Activated CD4-positive, alpha-beta T cell treated with anti-CD3 and anti-CD28 coated beads for 36 hours (primary cell): ENCODE measurements at regions not wholly inside any gene's neighbourhood (a gene's known extent, or its start where the extent isn't known, plus 50 kb on each side); places are given as distances from the start of the nearest gene placed in this dataset.
"Not testable (repeated sequence)": the region's sequence is repeated elsewhere in the genome, so short reads cannot be mapped to it uniquely, and the experiment has no call there.

Experiments used
- ATAC-seq: fragments of 200-7000 bp; cut with Tn5 transposase; one replicate; pipeline ENCODE4 v1.10.0; 2021; ENCODE audit warnings: mild to moderate bottlenecking, moderate library complexity
- CTCF ChIA-PET: fragments of 350-600 bp; sonication (Branson Sonifier 250); formaldehyde crosslinking; loops from one replicate; lab custom pipeline; 2021; ENCODE audit warnings: antibody characterized with exemption; lab: Charles Lee
- POLR2A ChIA-PET: fragments of 350-600 bp; sonication (Branson Sonifier 250); formaldehyde crosslinking; loops from one replicate; lab custom pipeline; 2021; ENCODE audit warnings: antibody characterized with exemption, inconsistent platforms; lab: Charles Lee
- DNase-seq: peaks from one replicate; pipeline ENCODE4 v3.0.0-alpha.2; 2020
- H3K27ac Mint-ChIP-seq: one replicate; pipeline ENCODE4 v1.8.0; 2021; ENCODE audit warnings: mixed read lengths
- H3K27me3 Mint-ChIP-seq: one replicate; pipeline ENCODE4 v1.8.0; 2021; ENCODE audit warnings: mixed read lengths
- H3K36me3 Mint-ChIP-seq: one replicate; pipeline ENCODE4 v1.8.0; 2021; ENCODE audit warnings: low read depth, mixed read lengths
- H3K4me1 Mint-ChIP-seq: one replicate; pipeline ENCODE4 v1.8.0; 2021; ENCODE audit warnings: mixed read lengths
- H3K4me3 Mint-ChIP-seq: one replicate; pipeline ENCODE4 v1.8.0; 2021; ENCODE audit warnings: mild to moderate bottlenecking, moderate library complexity, mixed read lengths
- H3K9me3 Mint-ChIP-seq: one replicate; pipeline ENCODE4 v1.8.0; 2021; ENCODE audit warnings: low read depth, mixed read lengths
- intact Hi-C, 2 experiments: fragments of 100-400 bp; cut with DNase I in 1 of 2; cut with micrococcal nuclease in 1 of 2; formaldehyde crosslinking; loops; one replicate each; pipeline versions ENCODE4 v1.14.2 to v1.15.1; 2022 to 2024; cut with DNase I, micrococcal nuclease

DNA sequence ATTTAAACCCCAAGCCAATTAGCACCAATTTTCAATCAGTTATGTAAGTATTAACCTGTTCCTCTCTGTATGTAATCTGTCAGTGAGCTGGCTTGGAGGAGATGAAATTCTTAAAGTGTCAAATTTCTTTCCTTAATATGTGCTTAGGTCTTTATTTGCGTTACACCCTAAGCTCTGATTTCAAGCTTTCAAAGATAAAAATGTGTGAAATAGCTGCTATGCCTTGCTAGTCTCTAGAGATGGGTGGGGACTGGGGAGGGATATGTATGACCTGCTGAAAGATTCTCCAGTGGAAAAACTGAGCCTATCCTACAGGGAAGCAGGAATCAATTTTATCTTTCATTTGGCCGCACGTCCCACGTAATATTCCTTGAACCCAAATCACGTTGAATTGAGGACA lies 264.5 kb downstream of the RND3 start:
- DNase-seq = no peak
- H3K36me3 Mint-ChIP-seq = no peaks in the 10 kb centered on the region
- H3K27me3 Mint-ChIP-seq = no peaks in the 10 kb centered on the region
- intact Hi-C loops = no loop called here
- ChIA-PET POLR2A (no interaction called here), CTCF (no interaction called here)
- no peak overlapping the region for H3K4me3 Mint-ChIP-seq
- ATAC-seq = no peak
- no peak overlapping the region for H3K27ac Mint-ChIP-seq
- no peaks in the 10 kb centered on the region for H3K4me1 Mint-ChIP-seq
- peaks cover 2% of the 10 kb centered on the region for H3K9me3 Mint-ChIP-seq

DNA sequence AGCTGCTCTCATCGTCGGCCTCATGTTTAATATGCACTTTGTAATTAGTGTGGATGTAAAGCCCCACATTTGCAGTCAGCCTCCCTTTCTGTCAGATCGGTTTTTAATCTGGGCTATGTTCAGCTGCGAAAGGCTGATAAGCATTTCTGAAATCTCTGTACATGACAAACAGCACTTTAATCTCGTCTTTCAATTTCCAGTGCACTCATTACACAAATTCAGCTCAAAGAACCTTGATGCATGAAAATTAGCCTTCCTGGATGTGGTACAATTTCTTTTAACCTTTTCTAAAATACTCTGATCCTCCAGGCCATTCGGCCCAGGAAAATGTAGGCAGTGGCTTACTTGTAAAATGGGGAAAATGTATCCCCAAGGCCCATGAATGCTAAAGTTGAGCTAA lies 265.1 kb downstream of the RND3 start:
- no peaks in the 10 kb centered on the region for H3K4me1 Mint-ChIP-seq
- H3K36me3 Mint-ChIP-seq = no peaks in the 10 kb centered on the region
- no peak for DNase-seq
- H3K9me3 Mint-ChIP-seq = peaks cover 2% of the 10 kb centered on the region
- no peak overlapping the region for H3K4me3 Mint-ChIP-seq
- intact Hi-C loops = no loop called here
- H3K27ac Mint-ChIP-seq = no peak overlapping the region
- ChIA-PET POLR2A (no interaction called here), CTCF (no interaction called here)
- no peak for ATAC-seq
- no peaks in the 10 kb centered on the region for H3K27me3 Mint-ChIP-seq

DNA sequence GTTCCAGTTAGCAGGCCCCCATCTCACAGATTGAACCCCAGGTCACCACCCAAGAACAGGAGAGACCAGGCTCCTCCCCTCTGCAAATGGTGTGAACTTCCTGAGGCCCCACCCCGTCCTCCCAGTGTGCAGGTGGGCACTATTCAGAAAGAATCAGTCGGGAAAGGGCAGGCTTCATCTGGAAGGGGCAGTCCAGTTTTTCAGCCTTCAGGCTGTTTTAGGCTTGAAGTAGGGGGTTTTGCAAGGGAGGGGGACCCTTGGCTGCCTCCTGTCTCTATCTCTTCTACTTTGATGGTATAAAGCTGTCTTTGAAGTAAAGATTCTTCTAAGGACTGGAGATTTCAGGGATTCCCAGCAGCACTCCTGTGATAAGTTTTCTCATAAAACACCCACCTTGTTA lies 267.6 kb downstream of the RND3 start:
- intact Hi-C loops = no loop called here
- POLR2A ChIA-PET = no interaction called here
- Mint-ChIP-seq H3K27me3 (no peaks in the 10 kb centered on the region), H3K4me3 (no peak overlapping the region), H3K27ac (no peak overlapping the region), H3K36me3 (no peaks in the 10 kb centered on the region), H3K9me3 (peaks cover 2% of the 10 kb centered on the region), H3K4me1 (no peaks in the 10 kb centered on the region)
- ATAC-seq (no peak), DNase-seq (no peak)
- CTCF ChIA-PET = no interaction called here

DNA sequence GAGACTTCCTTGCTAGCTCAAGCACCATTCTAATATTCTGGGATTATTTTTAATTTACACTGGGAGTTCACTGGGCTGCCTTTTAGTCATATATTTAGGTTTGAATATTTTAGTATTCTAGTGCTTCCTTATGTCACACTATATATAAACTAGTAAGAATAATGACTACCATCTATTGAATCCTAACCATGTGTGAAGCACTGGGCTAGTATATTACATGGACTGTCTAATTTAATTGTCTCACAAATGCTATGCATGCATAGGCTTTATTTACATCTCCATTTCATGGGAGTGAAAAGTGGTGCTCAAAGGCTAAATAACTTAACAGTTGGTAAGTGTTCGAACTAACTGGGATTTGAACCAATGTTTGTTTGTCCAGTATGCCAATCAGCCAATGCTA lies 272.4 kb downstream of the RND3 start:
- Mint-ChIP-seq H3K4me1 (no peaks in the 10 kb centered on the region), H3K9me3 (no peaks in the 10 kb centered on the region), H3K4me3 (no peak overlapping the region), H3K36me3 (no peaks in the 10 kb centered on the region), H3K27me3 (no peaks in the 10 kb centered on the region), H3K27ac (no peak overlapping the region)
- CTCF ChIA-PET = no interaction called here
- ATAC-seq = no peak
- intact Hi-C loops = no loop called here
- DNase-seq = no peak
- POLR2A ChIA-PET = no interaction called here

DNA sequence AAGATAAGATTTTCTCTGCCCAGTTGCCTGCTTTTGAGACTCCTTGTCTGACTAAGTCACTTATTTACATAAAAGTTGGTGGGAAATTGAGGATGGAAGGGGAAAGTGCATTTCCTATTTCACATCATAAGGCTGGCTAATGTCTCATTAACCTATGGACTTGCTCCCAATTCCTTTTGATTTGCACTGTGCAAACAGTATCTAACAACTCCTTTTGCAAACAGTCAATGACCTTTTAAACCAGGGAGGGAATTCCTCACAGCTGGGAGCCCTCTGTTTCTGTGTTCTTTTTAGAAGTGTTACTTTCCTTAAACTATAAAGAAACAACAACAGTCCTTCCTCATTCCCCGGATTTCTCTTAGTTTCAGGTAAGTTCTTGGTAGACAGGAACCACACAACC lies 272.8 kb downstream of the RND3 start:
- CTCF ChIA-PET = interaction anchor here (1.0 kb wide), 1 partner anchor 264 kb away, joined by 3 read pairs; no protein-coding TSS in a partner anchor
- DNase-seq (no peak), ATAC-seq (no peak)
- intact Hi-C loops = no loop called here
- H3K36me3 Mint-ChIP-seq = no peaks in the 10 kb centered on the region
- H3K4me3 Mint-ChIP-seq = no peak overlapping the region
- POLR2A ChIA-PET = no interaction called here
- no peaks in the 10 kb centered on the region for H3K9me3 Mint-ChIP-seq
- no peaks in the 10 kb centered on the region for H3K4me1 Mint-ChIP-seq
- H3K27me3 Mint-ChIP-seq = no peaks in the 10 kb centered on the region
- no peak overlapping the region for H3K27ac Mint-ChIP-seq

DNA sequence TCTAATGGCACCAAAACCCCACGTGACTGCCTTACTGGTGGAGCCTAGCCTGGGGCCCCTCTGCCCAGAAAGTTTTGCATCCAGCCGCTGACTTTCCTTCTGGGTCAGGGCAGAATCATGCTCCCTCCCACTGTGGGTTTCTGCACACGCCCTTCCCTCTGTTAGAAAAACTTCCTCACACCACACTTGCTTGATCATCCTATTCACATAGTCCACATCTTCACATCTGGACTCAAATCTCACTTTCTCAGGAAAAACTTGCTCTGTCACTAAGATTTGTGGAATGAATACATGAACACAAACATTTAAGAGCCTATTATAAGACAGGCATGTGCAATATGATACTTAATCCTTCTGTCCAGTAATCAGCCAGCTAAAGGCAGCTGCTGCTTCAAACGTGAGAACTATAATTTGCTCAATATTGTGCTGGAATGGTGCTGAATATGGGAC lies 274.7 kb downstream of the RND3 start:
- no peak overlapping the region for H3K27ac Mint-ChIP-seq
- no peaks in the 10 kb centered on the region for H3K4me1 Mint-ChIP-seq
- no peak overlapping the region for H3K4me3 Mint-ChIP-seq
- no peaks in the 10 kb centered on the region for H3K36me3 Mint-ChIP-seq
- DNase-seq = no peak
- intact Hi-C loops = no loop called here
- H3K9me3 Mint-ChIP-seq = no peaks in the 10 kb centered on the region
- CTCF ChIA-PET = no interaction called here
- POLR2A ChIA-PET = no interaction called here
- no peaks in the 10 kb centered on the region for H3K27me3 Mint-ChIP-seq
- ATAC-seq = no peak

DNA sequence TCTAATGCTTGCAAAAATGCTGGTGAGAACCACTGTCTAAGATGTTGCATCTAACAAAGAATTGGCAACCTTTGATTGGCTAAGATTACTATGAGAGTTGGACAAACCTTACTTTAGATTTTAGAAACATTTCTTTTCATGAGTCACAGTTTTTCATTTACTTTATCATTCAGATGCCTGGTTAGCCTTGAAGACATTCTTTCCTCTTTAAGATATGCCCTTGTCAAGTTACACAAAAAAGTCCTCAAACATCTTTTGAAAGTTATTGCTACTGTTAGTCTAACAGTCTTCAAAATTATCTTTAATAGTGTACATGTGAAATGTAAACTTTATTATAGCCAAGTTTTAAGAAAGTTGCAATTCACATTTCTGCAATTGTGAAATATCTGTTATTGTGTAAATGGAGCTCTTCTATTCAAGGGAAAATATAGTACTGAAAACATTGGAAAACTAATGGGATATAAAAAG lies 276.3 kb downstream of the RND3 start:
- no peak for ATAC-seq
- ChIA-PET POLR2A (no interaction called here), CTCF (no interaction called here)
- H3K4me3 Mint-ChIP-seq = no peak overlapping the region
- no peaks in the 10 kb centered on the region for H3K4me1 Mint-ChIP-seq
- no peaks in the 10 kb centered on the region for H3K9me3 Mint-ChIP-seq
- DNase-seq = no peak
- no peaks in the 10 kb centered on the region for H3K36me3 Mint-ChIP-seq
- intact Hi-C loops = no loop called here
- no peaks in the 10 kb centered on the region for H3K27me3 Mint-ChIP-seq
- H3K27ac Mint-ChIP-seq = no peak overlapping the region

DNA sequence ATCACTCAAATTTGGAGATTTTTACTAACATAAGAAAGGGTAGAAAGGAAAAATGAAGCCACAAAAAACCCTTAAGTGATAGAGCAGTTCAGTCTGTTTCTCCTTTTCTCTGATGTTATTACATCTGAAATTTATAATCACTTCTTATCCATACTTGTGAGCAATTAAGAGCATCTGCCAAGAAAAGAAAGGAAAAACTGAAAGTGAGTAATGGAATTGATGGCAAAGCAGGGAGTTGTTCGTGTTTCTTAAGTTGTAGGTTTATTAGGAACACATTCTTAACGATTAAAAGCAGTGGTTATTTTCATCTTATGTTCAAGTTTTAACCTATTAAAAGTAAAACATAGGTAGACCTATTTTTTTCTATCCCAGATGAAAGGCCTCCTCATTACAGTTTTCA lies 277.7 kb downstream of the RND3 start:
- ChIA-PET CTCF (no interaction called here), POLR2A (no interaction called here)
- DNase-seq (no peak), ATAC-seq (no peak)
- H3K27ac Mint-ChIP-seq = no peak overlapping the region
- H3K27me3 Mint-ChIP-seq = no peaks in the 10 kb centered on the region
- intact Hi-C loops = no loop called here
- no peaks in the 10 kb centered on the region for H3K9me3 Mint-ChIP-seq
- no peaks in the 10 kb centered on the region for H3K36me3 Mint-ChIP-seq
- no peak overlapping the region for H3K4me3 Mint-ChIP-seq
- no peaks in the 10 kb centered on the region for H3K4me1 Mint-ChIP-seq

DNA sequence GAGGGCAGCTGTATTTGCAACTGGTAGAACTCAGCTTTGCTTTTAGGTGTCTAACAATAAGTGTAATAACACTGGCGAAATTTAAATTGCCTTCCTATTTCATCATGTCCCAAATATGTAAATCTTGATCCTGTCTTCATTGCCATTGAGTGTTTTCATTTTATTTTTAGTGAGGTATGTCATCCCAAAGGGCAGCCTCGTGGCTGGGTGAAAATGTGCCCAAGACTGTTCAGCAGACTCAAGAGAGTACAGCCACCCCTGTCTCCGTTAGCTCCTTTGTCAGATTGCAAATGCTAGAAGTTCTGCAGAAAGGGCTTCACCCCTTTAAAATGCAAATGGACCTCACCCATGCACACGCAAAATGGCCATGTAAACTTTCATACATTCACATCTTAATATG lies 278.8 kb downstream of the RND3 start:
- Mint-ChIP-seq H3K9me3 (no peaks in the 10 kb centered on the region), H3K36me3 (no peaks in the 10 kb centered on the region)

DNA sequence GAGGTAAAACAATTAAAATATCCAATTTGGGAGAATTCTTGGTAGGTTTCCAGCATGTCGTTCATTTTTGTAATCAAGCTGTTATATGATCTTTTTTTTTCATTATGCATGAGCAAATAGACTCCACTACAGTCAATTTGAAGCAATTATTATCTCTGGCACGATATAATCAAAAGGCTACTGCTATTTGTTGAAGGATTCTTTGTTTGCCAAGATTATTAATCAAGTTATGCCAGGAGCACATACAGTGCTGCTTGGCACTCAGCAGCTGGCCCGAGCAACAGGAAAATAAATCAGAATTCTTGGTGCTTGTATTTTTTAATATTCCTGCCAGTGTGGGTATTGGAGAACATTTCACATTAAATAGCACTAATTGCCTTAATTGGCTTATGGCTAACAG lies 279.5 kb downstream of the RND3 start:
- CTCF ChIA-PET = no interaction called here
- no peak overlapping the region for H3K4me3 Mint-ChIP-seq

More for the DNA sequence above, 278.8 kb downstream of the RND3 start:
- DNase-seq (no peak), ATAC-seq (no peak)
- no peaks in the 10 kb centered on the region for H3K4me1 Mint-ChIP-seq
- H3K27ac Mint-ChIP-seq = no peak overlapping the region
- no peaks in the 10 kb centered on the region for H3K27me3 Mint-ChIP-seq
- intact Hi-C loops = no loop called here
- ChIA-PET POLR2A (interaction anchor here (0.6 kb wide), 1 partner anchor 106 kb away, joined by 9 read pairs; no protein-coding TSS in a partner anchor), CTCF (interaction anchor here (0.6 kb wide), 2 partner anchors 391 to 521 kb away, joined by 3 to 4 read pairs; no protein-coding TSS in a partner anchor)
- H3K4me3 Mint-ChIP-seq = no peak overlapping the region

DNA sequence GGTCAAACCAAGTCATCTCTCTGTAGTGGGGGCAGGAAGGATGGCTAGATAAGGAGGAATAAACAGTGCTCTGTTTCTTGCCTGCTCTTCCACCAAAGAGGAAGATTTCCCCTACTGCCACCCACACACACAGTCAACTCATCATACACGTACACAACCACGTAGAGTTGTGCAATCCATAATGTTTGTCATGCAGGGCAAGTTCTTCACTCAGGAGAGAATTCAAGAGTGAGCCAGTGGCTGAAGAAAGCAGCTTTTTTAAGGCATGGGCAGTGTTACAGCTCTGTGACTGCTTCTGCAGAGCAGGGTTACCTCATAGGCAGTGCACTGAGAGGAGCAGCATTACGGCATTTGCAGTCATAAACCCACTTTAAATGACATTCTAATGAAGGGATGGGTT lies 283.0 kb downstream of the RND3 start:
- Mint-ChIP-seq H3K4me3 (no peak overlapping the region), H3K27ac (no peak overlapping the region), H3K4me1 (no peaks in the 10 kb centered on the region), H3K36me3 (no peaks in the 10 kb centered on the region), H3K9me3 (peaks cover 3% of the 10 kb centered on the region), H3K27me3 (no peaks in the 10 kb centered on the region)
- ChIA-PET POLR2A (no interaction called here), CTCF (no interaction called here)
- intact Hi-C loops = no loop called here
- ATAC-seq = no peak
- no peak for DNase-seq

More for the DNA sequence above, 279.5 kb downstream of the RND3 start:
- no peak overlapping the region for H3K27ac Mint-ChIP-seq
- peaks cover 2% of the 10 kb centered on the region for H3K9me3 Mint-ChIP-seq
- no peak for ATAC-seq
- H3K36me3 Mint-ChIP-seq = no peaks in the 10 kb centered on the region
- DNase-seq = no peak
- no peaks in the 10 kb centered on the region for H3K4me1 Mint-ChIP-seq
- intact Hi-C loops = no loop called here
- POLR2A ChIA-PET = no interaction called here
- no peaks in the 10 kb centered on the region for H3K27me3 Mint-ChIP-seq

DNA sequence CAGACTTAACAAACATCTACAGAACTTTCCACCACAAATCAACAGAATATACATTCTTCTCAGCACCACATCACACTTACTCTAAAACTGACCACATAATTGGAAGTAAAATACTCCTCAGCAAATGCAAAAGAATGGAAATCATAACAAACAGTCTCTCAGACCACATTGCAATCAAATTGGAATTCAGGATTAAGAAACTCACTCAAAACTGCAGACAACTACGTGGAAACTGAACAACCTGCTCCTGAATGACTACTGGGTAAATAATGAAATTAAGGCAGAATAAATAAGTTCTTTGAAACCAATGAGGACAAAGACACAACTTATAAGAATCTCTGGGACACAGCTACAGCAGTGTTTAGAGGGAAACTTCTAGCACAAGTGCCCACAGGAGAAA lies 292.7 kb downstream of the RND3 start:
- H3K36me3 Mint-ChIP-seq, DNase-seq, H3K4me3 Mint-ChIP-seq, intact Hi-C loops, H3K9me3 Mint-ChIP-seq, POLR2A ChIA-PET, ATAC-seq, H3K27ac Mint-ChIP-seq, CTCF ChIA-PET, H3K4me1 Mint-ChIP-seq, H3K27me3 Mint-ChIP-seq: not testable (repeated sequence)

DNA sequence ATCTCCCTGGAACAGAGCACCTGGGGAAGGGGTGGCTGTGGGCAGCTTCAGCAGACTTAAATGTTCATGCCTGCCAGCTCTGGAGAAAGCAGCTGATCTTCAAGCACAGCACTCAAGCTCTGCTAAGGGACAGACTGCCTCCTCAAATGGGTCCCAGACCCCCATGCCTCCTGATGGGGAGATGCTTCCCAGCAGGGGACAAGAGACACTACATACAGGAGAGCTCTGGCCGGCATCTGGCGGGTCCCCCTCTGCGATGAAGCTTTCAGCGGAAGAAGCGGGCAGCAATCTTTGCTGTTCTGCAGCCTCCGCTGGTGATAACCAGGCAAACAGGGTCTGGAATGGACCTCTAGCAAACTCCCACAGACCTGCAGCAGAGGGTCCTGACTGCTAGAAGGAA lies 294.8 kb downstream of the RND3 start:
- H3K27ac Mint-ChIP-seq = no peak overlapping the region
- ATAC-seq = no peak
- no peak for DNase-seq
- intact Hi-C loops = no loop called here
- H3K4me1 Mint-ChIP-seq = no peaks in the 10 kb centered on the region
- H3K4me3 Mint-ChIP-seq = no peak overlapping the region
- no peaks in the 10 kb centered on the region for H3K27me3 Mint-ChIP-seq
- ChIA-PET POLR2A (no interaction called here), CTCF (interaction anchor here (1.1 kb wide), 1 partner anchor 12 kb away, joined by 3 read pairs; no protein-coding TSS in a partner anchor)
- no peaks in the 10 kb centered on the region for H3K9me3 Mint-ChIP-seq
- no peaks in the 10 kb centered on the region for H3K36me3 Mint-ChIP-seq
